ENCODE measurements at regions not wholly inside any gene's neighbourhood (a gene's known extent, or its start where the extent isn't known, plus 50 kb on each side); places are given as distances from the start of the nearest gene placed in this dataset.
"Not testable (repeated sequence)": the region's sequence is repeated elsewhere in the genome, so short reads cannot be mapped to it uniquely, and the experiment has no call there.

GRCh38 chr15:20775412-20775811 lies 90.7 kb downstream of the POTEB2 start:
- BruUV-seq (replicated peaks); H3K9me1 ChIP-seq (ENCODE audit: insufficient read depth, low read length); H2AFZ ChIP-seq (replicated peaks; ENCODE audit: low read length, poor library complexity); H3K27ac ChIP-seq (ENCODE audit: insufficient read depth, low read length); H4K20me1 ChIP-seq (ENCODE audit: insufficient read depth, low read length); CTCF ChIA-PET; H3K36me3 ChIP-seq (ENCODE audit: control insufficient read depth, insufficient read depth, low read length); H4K5ac ChIP-seq (ENCODE audit: low read depth, low read length); H3K79me1 ChIP-seq (ENCODE audit: low read depth in 1 of 2, low read length in 2 of 2); H2AK9ac ChIP-seq (replicated peaks; ENCODE audit: low read depth, low read length, poor library complexity); H3K9me3 ChIP-seq (ENCODE audit: control insufficient read depth, insufficient read depth, low read length); H3K56ac ChIP-seq (ENCODE audit: extremely low read depth, insufficient read depth, low read length); H2BK20ac ChIP-seq (ENCODE audit: low read depth, low read length); H3K14ac ChIP-seq (replicated peaks; ENCODE audit: low read depth, low read length); H2BK5ac ChIP-seq (ENCODE audit: low read depth, low read length, poor library complexity, severe bottlenecking); H4K8ac ChIP-seq (ENCODE audit: low read depth in 2 of 2, low read length in 2 of 2); H3K9ac ChIP-seq (ENCODE audit: low read depth, low read length); H2BK15ac ChIP-seq (ENCODE audit: low read depth, low read length); ATAC-seq (ENCODE audit: low read depth); H3K18ac ChIP-seq (ENCODE audit: low read depth, low read length); dilution Hi-C loops (cut with HindIII; ENCODE audit: low sequenced_read_pairs, unreplicated experiment); POLR2A ChIA-PET (ENCODE audit: unreplicated experiment); H2BK120ac ChIP-seq (ENCODE audit: low read depth, low read length); intact Hi-C loops (cut with micrococcal nuclease); in situ Hi-C loops (cut with MboI; ENCODE audit: low sequenced_read_pairs); H4K91ac ChIP-seq (ENCODE audit: insufficient read depth, low read depth, low read length); DNase-seq; H3K27me3 ChIP-seq (ENCODE audit: control insufficient read depth, insufficient read depth, low read length); H3K4ac ChIP-seq (ENCODE audit: low read depth, low read length); H3K4me3 ChIP-seq (ENCODE audit: insufficient read depth, low read depth, low read length); H3K23ac ChIP-seq (ENCODE audit: low read depth, low read length); H3K4me2 ChIP-seq (ENCODE audit: low read depth, low read length); H2AK5ac ChIP-seq (ENCODE audit: low read depth, low read length); H3K4me1 ChIP-seq (ENCODE audit: control insufficient read depth, insufficient read depth, low read length): not testable (repeated sequence)
- no CpG with 5 or more reads among the region's 41 CpGs for WGBS, 2 experiments (ENCODE audit: extremely low coverage in 2 of 2, insufficient read length in 1 of 2)

- H3K79me1 ChIP-seq (ENCODE audit: low read depth in 1 of 2, low read length in 2 of 2); H2BK120ac ChIP-seq (ENCODE audit: low read depth, low read length); H3K56ac ChIP-seq (ENCODE audit: extremely low read depth, insufficient read depth, low read length); DNase-seq; H3K4me3 ChIP-seq (ENCODE audit: insufficient read depth, low read depth, low read length); H3K4me1 ChIP-seq (ENCODE audit: control insufficient read depth, insufficient read depth, low read length); H4K20me1 ChIP-seq (ENCODE audit: insufficient read depth, low read length); H3K27ac ChIP-seq (ENCODE audit: insufficient read depth, low read length); intact Hi-C loops (cut with micrococcal nuclease); H3K9me3 ChIP-seq (ENCODE audit: control insufficient read depth, insufficient read depth, low read length); ATAC-seq (ENCODE audit: low read depth); CTCF ChIA-PET; H2BK5ac ChIP-seq (ENCODE audit: low read depth, low read length, poor library complexity, severe bottlenecking); H2BK20ac ChIP-seq (ENCODE audit: low read depth, low read length); H3K36me3 ChIP-seq (ENCODE audit: control insufficient read depth, insufficient read depth, low read length); in situ Hi-C loops (cut with MboI; ENCODE audit: low sequenced_read_pairs); H3K18ac ChIP-seq (ENCODE audit: low read depth, low read length); H2AK5ac ChIP-seq (ENCODE audit: low read depth, low read length); dilution Hi-C loops (cut with HindIII; ENCODE audit: low sequenced_read_pairs, unreplicated experiment); H4K5ac ChIP-seq (ENCODE audit: low read depth, low read length); H3K4ac ChIP-seq (ENCODE audit: low read depth, low read length); H4K91ac ChIP-seq (ENCODE audit: insufficient read depth, low read depth, low read length); H2AFZ ChIP-seq (replicated peaks; ENCODE audit: low read length, poor library complexity); POLR2A ChIA-PET (ENCODE audit: unreplicated experiment); H3K14ac ChIP-seq (replicated peaks; ENCODE audit: low read depth, low read length); H3K9me1 ChIP-seq (ENCODE audit: insufficient read depth, low read length); H3K23ac ChIP-seq (ENCODE audit: low read depth, low read length); H2BK15ac ChIP-seq (ENCODE audit: low read depth, low read length); H4K8ac ChIP-seq (ENCODE audit: low read depth in 2 of 2, low read length in 2 of 2); H3K27me3 ChIP-seq (ENCODE audit: control insufficient read depth, insufficient read depth, low read length); BruUV-seq (replicated peaks); H2AK9ac ChIP-seq (replicated peaks; ENCODE audit: low read depth, low read length, poor library complexity); H3K4me2 ChIP-seq (ENCODE audit: low read depth, low read length); H3K9ac ChIP-seq (ENCODE audit: low read depth, low read length): not testable (repeated sequence)
- WGBS, 2 experiments (ENCODE audit: extremely low coverage in 2 of 2, insufficient read length in 1 of 2) = no CpG with 5 or more reads among the region's 2 CpGs
Measured at GRCh38 chr15:20767943-20768342, 98.2 kb downstream of the POTEB2 start.
